ENCODE measurements at regions not wholly inside any gene's neighbourhood (a gene's known extent, or its start where the extent isn't known, plus 50 kb on each side); places are given as distances from the start of the nearest gene placed in this dataset.

DNA sequence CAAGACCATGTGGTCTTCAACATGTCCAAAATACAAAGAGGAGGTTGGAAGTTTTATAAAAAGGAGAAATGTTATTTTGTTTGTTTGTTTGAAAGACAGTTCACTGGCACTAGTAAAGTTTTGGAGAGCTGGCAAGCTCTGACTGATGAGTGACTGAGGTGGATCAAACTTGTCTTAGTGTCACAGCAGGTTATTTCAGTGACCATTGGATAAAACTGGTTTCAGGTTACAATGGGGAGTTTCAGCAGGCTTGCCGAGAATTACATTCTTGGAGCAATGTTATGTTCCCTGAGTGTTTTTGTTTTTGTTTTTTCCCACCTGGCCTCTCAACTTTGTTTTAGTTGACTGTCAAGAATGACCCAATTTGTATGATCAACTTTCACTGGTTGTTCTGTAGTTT lies 414.5 kb upstream of the ARHGEF26 start:
- TF ChIP-seq POLR2AphosphoS5 (IDR thresholded peaks at IDR 0.05; ENCODE audit: low read depth, low read length), result no peak
- TF ChIP-seq CTCF (IDR thresholded peaks at IDR 0.05 in 2 of 3, conservative IDR thresholded peaks at IDR 0.05 in 1 of 3; ENCODE audit: borderline replicate concordance in 1 of 3, insufficient read depth in 1 of 3, low read depth in 2 of 3, low read length in 2 of 3), result no peak
- no peak for TF ChIP-seq ZNF274 (IDR thresholded peaks at IDR 0.05; ENCODE audit: low read depth, low read length)
- TF ChIP-seq EGR1 (IDR thresholded peaks at IDR 0.05; ENCODE audit: low read depth), result no peak
- TF ChIP-seq RAD21 (IDR thresholded peaks at IDR 0.05; ENCODE audit: low read depth), result no peak
- TF ChIP-seq TCF7L2 (IDR thresholded peaks at IDR 0.05; ENCODE audit: borderline replicate concordance, extremely low read depth, insufficient read depth, insufficient read length), result no peak

All from HCT116 (cell line).